Right lobe of liver (tissue), 6 donors: ENCODE measurements at regions not wholly inside any gene's neighbourhood (a gene's known extent, or its start where the extent isn't known, plus 50 kb on each side); places are given as distances from the start of the nearest gene placed in this dataset.
"Not testable (repeated sequence)": the region's sequence is repeated elsewhere in the genome, so short reads cannot be mapped to it uniquely, and the experiment has no call there.

ENCODE experiments used
- ATAC-seq, 4 donors: fragments of 200-7000 bp; cut with Tn5 transposase; one replicate each; pipeline ENCODE4 v1.9.1; 2020; ENCODE audit warnings: mild to moderate bottlenecking in 4 of 4, moderate library complexity in 4 of 4
- DNase-seq, 3 donors: peaks; one replicate each; pipeline ENCODE4 v3.0.0-alpha.2; 2020
- H3K27ac ChIP-seq, 3 donors: fragments of 200-600 bp; one replicate each; pipeline ENCODE4 v1.8.0; 2022
- H3K27me3 ChIP-seq, 2 donors: fragments of 200-600 bp; one replicate each; pipeline ENCODE4 v1.8.0; 2022
- H3K36me3 ChIP-seq, 4 donors: fragments of 200-600 bp; sonication (generic) in 1 of 4; one replicate each; pipeline versions ENCODE4 v1.5.1 to v1.8.0; 2017 to 2022; ENCODE audit warnings: control low read depth in 1 of 4
- H3K4me1 ChIP-seq, 4 donors: fragments of 200-600 bp; sonication (generic) in 1 of 4; one replicate each; pipeline versions ENCODE4 v1.5.1 to v1.8.0; 2017 to 2022; ENCODE audit warnings: control low read depth in 1 of 4
- H3K4me3 ChIP-seq, 3 donors: fragments of 200-600 bp; one replicate each; pipeline ENCODE4 v1.8.0; 2022
- H3K9me3 ChIP-seq, 4 donors: fragments of 200-600 bp; sonication (generic) in 1 of 4; one replicate each; pipeline versions ENCODE4 v1.5.1 to v1.8.0; 2017 to 2022; ENCODE audit warnings: control low read depth in 1 of 4
- POLR2A ChIP-seq: fragments of 450-650 bp; IDR thresholded peaks from one replicate; pipeline ENCODE4 v1.6.1; 2017; ENCODE audit warnings: antibody characterized with exemption, mild to moderate bottlenecking
- WGBS: methylation state at CpG from one replicate; pipeline ENCODE4 v1.1.6; 2018; ENCODE audit warnings: low coverage, low lambda C conversion rate; ENCODE audit not compliant: insufficient coverage; ENCODE audit errors: missing lambda C conversion rate; 5-methylcytosine and 5-hydroxymethylcytosine counted together
- intact Hi-C, 2 donors: fragments of 100-400 bp; cut with DNase I; formaldehyde crosslinking; loops; one replicate each; pipeline versions ENCODE4 v1.11.2 to v1.14.1; 2022
- TF ChIP-seq, protein P1 (sequence below), 4 donors: fragments of 200-600 bp in 3 of 4; fragments of 450-650 bp in 1 of 4; IDR thresholded peaks; one replicate each; pipeline versions ENCODE4 v1.5.1 to v1.8.0; 2016 to 2022; ENCODE audit warnings: antibody characterized with exemption in 4 of 4, mild to moderate bottlenecking in 2 of 4
- donor health status: DM: no; HTN: yes; CAD: no.
- donor health status: DM: no; HTN: no; CAD: no.
- donor health status: DM: no; HTN: no; CAD: no.
- donor health status: DM: no; HTN: yes; CAD: no.
- donor health status: DM: no; HTN: yes; CAD: no.

DNA sequence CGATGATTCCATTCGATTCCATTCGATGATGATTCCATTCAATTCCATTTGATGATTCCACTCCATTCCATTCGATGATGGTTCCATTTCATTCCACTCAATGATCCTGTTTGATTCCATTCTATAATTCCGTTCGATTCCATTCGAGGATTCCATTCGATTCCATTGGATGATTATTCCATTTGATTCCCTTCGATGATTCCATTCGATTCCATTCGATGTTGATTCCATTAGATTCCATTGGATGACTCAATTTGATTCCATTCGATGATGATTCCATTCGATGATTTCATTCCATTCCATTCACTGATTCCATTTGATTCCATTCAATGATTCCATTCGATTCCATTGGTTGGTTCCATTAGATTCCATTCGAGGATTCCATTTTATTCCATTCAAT, 1084.4 kb downstream of the RPIA start:
- H3K4me1 ChIP-seq = no peaks in the 10 kb centered on the region
- no peak overlapping the region for H3K27ac ChIP-seq
- H3K4me3 ChIP-seq = no peak overlapping the region
- H3K27me3 ChIP-seq = no peaks in the 10 kb centered on the region
- DNase-seq (no peak), ATAC-seq (no peak)
- intact Hi-C loops = no loop called here
- WGBS = 61% methylated on average over 15 of the region's 15 CpGs
- TF ChIP-seq POLR2A = no peak
- TF ChIP-seq, protein P1, sequence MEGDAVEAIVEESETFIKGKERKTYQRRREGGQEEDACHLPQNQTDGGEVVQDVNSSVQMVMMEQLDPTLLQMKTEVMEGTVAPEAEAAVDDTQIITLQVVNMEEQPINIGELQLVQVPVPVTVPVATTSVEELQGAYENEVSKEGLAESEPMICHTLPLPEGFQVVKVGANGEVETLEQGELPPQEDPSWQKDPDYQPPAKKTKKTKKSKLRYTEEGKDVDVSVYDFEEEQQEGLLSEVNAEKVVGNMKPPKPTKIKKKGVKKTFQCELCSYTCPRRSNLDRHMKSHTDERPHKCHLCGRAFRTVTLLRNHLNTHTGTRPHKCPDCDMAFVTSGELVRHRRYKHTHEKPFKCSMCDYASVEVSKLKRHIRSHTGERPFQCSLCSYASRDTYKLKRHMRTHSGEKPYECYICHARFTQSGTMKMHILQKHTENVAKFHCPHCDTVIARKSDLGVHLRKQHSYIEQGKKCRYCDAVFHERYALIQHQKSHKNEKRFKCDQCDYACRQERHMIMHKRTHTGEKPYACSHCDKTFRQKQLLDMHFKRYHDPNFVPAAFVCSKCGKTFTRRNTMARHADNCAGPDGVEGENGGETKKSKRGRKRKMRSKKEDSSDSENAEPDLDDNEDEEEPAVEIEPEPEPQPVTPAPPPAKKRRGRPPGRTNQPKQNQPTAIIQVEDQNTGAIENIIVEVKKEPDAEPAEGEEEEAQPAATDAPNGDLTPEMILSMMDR (IDR thresholded peaks at IDR 0.05) = no peak
- no peaks in the 10 kb centered on the region for H3K36me3 ChIP-seq
- H3K9me3 ChIP-seq = peaks cover 0 to 85% (median 20%) of the 10 kb centered on the region in 4 donors

DNA sequence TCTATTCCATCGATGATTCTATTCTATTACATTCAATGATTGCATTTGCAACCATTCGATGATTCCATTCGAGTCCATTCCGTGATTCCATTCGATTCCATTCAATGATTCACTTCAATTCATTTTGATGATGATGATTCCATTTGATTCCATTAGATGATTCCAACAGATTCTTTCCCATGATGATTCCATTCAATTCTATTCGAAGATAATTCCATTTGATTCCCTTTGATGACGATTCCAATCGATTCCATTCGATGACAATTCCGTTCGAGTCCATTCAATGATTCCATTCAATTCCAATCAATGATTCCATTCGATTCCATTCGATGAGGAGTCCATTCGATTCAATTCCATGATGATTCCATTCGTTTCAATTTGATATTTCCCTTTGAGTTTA, 1088.8 kb downstream of the RPIA start:
- DNase-seq (no peak), ATAC-seq (no peak)
- Histone ChIP-seq H3K27me3 (no peaks in the 10 kb centered on the region), H3K27ac (no peak overlapping the region), H3K36me3 (no peaks in the 10 kb centered on the region), H3K4me1 (no peaks in the 10 kb centered on the region), H3K9me3 (peaks cover 4 to 92% (median 25%) of the 10 kb centered on the region in 4 donors), H3K4me3 (no peak overlapping the region)
- 59% methylated on average over 15 of the region's 15 CpGs for WGBS
- intact Hi-C loops = no loop called here
- TF ChIP-seq, protein P1 (IDR thresholded peaks at IDR 0.05) = no peak
- TF ChIP-seq POLR2A = no peak

DNA sequence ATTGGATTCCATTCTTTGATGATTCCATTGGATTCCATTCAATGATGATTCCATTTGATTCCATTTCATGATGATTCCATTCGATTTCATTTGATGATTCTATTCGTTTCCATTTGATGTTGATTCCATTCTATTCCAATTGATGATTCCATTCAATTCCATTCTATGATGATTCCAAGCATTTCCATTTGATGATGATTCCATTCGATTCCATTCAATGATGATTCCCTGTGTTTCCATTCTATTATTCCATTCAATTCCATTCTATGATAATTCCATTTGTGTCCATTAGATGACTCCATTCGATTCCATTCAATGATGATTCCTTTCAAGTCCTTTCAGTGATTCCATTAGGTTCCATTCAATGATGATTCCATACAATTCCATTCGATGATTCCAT, 1090.5 kb downstream of the RPIA start:
- DNase-seq = no peak
- Histone ChIP-seq H3K36me3 (no peaks in the 10 kb centered on the region), H3K27ac (no peak overlapping the region), H3K4me1 (no peaks in the 10 kb centered on the region), H3K27me3 (no peaks in the 10 kb centered on the region), H3K4me3 (no peak overlapping the region), H3K9me3 (peaks cover 4 to 85% (median 17%) of the 10 kb centered on the region in 4 donors)
- intact Hi-C loops = no loop called here
- TF ChIP-seq, protein P1 (IDR thresholded peaks at IDR 0.05) = no peak
- no peak for TF ChIP-seq POLR2A
- 23% methylated on average over 5 of the region's 5 CpGs for WGBS
- ATAC-seq = no peak

DNA sequence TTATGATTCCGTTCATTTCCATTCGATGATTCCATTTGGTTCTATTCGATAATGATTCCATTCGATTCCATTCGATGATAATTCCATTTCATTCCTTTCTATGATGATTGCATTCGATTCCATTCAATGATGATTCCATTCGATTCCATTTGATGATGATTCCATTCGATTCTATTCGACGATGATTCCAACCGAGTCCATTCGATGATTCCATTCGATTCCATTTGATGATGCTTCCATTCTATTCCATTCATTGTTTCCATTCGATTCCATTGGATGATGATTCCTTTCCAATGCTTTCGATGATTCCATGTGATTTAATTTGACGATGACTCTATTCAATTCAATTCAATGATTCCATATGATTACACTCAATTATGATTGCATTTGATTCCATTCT, 1093.5 kb downstream of the RPIA start:
- TF ChIP-seq POLR2A = no peak
- TF ChIP-seq, protein P1 (IDR thresholded peaks at IDR 0.05) = no peak
- WGBS = 61% methylated on average over 16 of the region's 16 CpGs
- ATAC-seq = no peak
- no peaks in the 10 kb centered on the region for H3K4me1 ChIP-seq
- no peak for DNase-seq
- H3K27ac ChIP-seq = no peak overlapping the region
- H3K4me3 ChIP-seq = no peak overlapping the region
- peaks cover 0 to 87% (median 15%) of the 10 kb centered on the region in 4 donors for H3K9me3 ChIP-seq
- intact Hi-C loops = no loop called here
- no peaks in the 10 kb centered on the region for H3K27me3 ChIP-seq
- no peaks in the 10 kb centered on the region for H3K36me3 ChIP-seq

DNA sequence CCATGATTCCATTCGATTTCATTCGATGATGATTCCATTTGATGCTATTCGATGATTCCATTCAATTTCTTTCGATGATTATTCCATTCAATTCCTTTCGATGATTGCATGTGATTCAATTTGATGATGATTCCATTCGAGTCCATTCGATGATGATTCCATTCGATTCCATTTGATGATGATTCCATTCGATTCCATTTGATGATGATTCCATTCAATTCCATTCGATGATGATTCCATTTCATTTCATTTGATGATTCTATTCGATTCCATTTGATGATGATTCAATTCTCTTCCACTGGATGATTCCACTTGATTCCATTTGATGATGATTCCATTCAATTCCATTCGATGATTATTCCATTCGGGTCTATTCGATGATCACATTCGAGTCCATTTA, 1094.1 kb downstream of the RPIA start:
- ATAC-seq, H3K4me1 ChIP-seq, H3K4me3 ChIP-seq, DNase-seq, intact Hi-C loops, H3K27ac ChIP-seq, H3K27me3 ChIP-seq, H3K36me3 ChIP-seq: not testable (repeated sequence)
- peaks cover 0 to 87% (median 16%) of the 10 kb centered on the region in 4 donors for H3K9me3 ChIP-seq
- WGBS = 59% methylated on average over 15 of the region's 15 CpGs

DNA sequence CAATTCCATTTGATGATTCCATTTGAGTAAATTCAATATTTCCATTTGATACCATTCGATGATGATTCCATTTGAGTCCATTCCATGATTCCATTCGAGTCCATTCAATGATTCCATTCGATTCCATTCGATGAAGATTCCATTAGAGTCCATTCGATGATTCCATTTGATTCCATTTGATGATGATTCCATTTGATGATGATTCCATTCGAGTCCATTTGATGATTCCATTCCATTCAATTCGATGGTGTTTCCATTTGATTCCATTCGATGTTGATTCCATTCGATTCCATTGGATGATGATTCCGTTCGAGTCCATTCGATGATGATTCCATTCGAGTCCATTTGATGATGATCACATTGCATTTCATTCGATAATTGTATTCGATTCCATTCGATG, 1095.2 kb downstream of the RPIA start:
- H3K27me3 ChIP-seq, H3K36me3 ChIP-seq, intact Hi-C loops, H3K4me1 ChIP-seq, H3K27ac ChIP-seq, DNase-seq, ATAC-seq, H3K4me3 ChIP-seq: not testable (repeated sequence)
- peaks cover 0 to 78% (median 16%) of the 10 kb centered on the region in 4 donors for H3K9me3 ChIP-seq
- WGBS = 60% methylated on average over 16 of the region's 16 CpGs

DNA sequence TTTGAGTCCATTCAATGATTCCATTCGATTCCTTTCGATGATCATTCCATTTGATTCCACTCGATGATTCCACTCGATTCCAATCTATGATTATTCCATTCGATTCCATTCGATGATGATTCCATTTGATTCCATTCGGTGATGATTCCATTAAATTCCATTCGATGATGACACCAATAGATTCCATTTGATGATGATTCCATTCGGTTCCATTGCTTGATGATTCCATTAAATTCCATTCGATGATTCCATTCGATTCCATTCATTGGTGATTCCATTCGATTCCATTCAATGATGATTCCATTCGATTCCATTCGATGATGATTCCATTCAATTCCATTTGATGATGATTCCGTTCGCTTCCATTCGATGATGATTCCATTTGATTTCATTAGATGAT, 1104.1 kb downstream of the RPIA start:
- H3K27ac ChIP-seq, DNase-seq, H3K4me1 ChIP-seq, intact Hi-C loops, H3K36me3 ChIP-seq, ATAC-seq, H3K4me3 ChIP-seq, H3K27me3 ChIP-seq: not testable (repeated sequence)
- H3K9me3 ChIP-seq = peaks cover 0 to 61% (median 10%) of the 10 kb centered on the region in 4 donors
- 64% methylated on average over 17 of the region's 17 CpGs for WGBS
